ENCODE measurements at regions not wholly inside any gene's neighbourhood (a gene's known extent, or its start where the extent isn't known, plus 50 kb on each side); places are given as distances from the start of the nearest gene placed in this dataset.
A peak's percentile ranks its signal among the peaks of the same experiment; 100 is the strongest.

DNA sequence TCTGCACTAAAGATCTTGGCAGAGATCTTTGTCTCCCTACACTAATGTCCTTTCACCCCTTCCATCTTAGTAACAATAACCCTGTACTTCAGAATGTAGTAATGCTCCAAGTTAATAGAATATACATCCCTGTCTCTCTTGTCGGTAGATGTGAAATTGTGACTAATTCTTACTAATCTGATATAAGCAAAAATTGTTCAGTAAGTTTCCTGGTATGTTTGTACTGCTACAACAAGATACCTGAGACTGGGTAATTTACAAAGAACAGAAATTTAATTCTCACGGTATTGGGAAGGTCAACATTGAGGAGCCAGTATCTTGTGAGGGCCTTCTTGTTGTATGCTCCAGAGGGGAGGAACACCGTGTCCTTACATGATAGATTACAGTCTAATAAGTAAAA, 1686.6 kb upstream of the CDH9 start:
- no peak for DNase-seq (ENCODE audit: low spot score)
- H3K9me3 Mint-ChIP-seq (ENCODE audit: low read depth) = no peaks in the 10 kb centered on the region
- no peak overlapping the region for H3K27ac Mint-ChIP-seq (ENCODE audit: unreplicated experiment)
- TF ChIP-seq, protein P1, sequence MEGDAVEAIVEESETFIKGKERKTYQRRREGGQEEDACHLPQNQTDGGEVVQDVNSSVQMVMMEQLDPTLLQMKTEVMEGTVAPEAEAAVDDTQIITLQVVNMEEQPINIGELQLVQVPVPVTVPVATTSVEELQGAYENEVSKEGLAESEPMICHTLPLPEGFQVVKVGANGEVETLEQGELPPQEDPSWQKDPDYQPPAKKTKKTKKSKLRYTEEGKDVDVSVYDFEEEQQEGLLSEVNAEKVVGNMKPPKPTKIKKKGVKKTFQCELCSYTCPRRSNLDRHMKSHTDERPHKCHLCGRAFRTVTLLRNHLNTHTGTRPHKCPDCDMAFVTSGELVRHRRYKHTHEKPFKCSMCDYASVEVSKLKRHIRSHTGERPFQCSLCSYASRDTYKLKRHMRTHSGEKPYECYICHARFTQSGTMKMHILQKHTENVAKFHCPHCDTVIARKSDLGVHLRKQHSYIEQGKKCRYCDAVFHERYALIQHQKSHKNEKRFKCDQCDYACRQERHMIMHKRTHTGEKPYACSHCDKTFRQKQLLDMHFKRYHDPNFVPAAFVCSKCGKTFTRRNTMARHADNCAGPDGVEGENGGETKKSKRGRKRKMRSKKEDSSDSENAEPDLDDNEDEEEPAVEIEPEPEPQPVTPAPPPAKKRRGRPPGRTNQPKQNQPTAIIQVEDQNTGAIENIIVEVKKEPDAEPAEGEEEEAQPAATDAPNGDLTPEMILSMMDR (IDR thresholded peaks at IDR 0.05) = no peak
- H3K4me1 Mint-ChIP-seq (ENCODE audit: low read depth) = no peaks in the 10 kb centered on the region
- H3K4me3 Mint-ChIP-seq (ENCODE audit: unreplicated experiment) = no peak overlapping the region
- no peaks in the 10 kb centered on the region for H3K36me3 Mint-ChIP-seq (ENCODE audit: low read depth)
- peaks cover 6% of the 10 kb centered on the region for H3K27me3 Mint-ChIP-seq (ENCODE audit: low read depth)

DNA sequence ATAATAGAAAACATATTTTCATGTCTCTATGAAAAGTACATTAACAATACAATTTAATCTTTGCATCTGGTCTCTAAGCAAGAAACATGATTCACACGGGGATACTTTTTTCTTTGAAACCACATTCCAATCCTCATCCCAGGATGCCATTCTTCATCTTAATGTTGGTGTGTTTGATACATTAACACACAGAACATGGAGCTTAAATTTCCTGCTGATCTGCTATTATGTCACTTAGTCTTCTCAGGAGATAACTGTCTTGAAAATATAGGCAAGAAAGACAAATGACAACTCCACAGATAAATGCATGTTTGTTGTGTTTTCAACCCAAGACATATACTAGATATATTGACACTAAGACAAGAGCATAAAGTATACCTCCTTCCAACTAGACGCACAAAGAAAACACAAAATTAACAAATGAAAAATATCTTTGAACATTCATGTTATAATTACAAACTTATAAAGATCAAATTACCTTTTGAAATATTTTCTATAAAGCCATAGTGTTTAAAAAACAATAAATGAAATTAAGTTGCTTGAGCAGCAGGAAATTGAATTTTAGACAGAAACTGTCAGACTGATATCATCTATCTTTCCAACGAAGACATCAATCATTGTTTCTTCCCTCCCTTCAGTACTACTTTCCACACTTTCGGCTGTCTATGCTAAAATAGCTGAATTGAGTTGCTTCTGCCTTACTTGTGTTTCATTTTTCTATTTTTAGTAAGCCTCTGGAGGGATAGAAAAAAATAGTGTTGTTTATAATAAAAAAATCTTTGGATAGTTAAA, 1676.7 kb upstream of the CDH9 start:
- no peak overlapping the region for H3K27ac Mint-ChIP-seq (ENCODE audit: unreplicated experiment)
- no peaks in the 10 kb centered on the region for H3K4me1 Mint-ChIP-seq (ENCODE audit: low read depth)
- TF ChIP-seq, protein P1 (IDR thresholded peaks at IDR 0.05) = no peak
- DNase-seq (ENCODE audit: low spot score) = no peak
- H3K9me3 Mint-ChIP-seq (ENCODE audit: low read depth) = no peaks in the 10 kb centered on the region
- H3K4me3 Mint-ChIP-seq (ENCODE audit: unreplicated experiment) = no peak overlapping the region
- peaks cover 9% of the 10 kb centered on the region for H3K27me3 Mint-ChIP-seq (ENCODE audit: low read depth)
- H3K36me3 Mint-ChIP-seq (ENCODE audit: low read depth) = no peaks in the 10 kb centered on the region

DNA sequence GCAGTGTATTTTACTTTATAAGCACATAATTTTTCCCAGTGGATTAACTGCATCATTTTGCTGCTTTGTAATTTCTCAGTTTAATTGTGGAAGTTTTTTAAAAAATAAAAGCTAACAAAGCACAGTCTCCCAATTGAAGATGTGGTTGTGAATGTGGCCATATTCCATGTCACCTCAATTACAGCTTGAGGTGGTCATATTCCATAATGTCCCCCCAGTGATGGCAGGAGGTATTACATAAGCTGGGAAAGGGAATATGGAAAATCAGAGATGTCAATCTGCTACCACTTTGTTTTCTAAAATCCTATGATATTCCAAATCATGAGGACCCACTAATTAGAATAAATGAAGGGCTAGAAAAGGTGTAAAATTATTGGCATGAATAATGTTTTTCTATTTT, 1672.0 kb upstream of the CDH9 start:
- Mint-ChIP-seq H3K9me3 (ENCODE audit: low read depth) (no peaks in the 10 kb centered on the region), H3K4me1 (ENCODE audit: low read depth) (no peaks in the 10 kb centered on the region), H3K36me3 (ENCODE audit: low read depth) (no peaks in the 10 kb centered on the region), H3K4me3 (ENCODE audit: unreplicated experiment) (no peak overlapping the region), H3K27ac (ENCODE audit: unreplicated experiment) (no peak overlapping the region), H3K27me3 (ENCODE audit: low read depth) (peaks cover 29% of the 10 kb centered on the region)
- no peak for DNase-seq (ENCODE audit: low spot score)
- TF ChIP-seq, protein P1 (IDR thresholded peaks at IDR 0.05) = peak; percentile 35

DNA sequence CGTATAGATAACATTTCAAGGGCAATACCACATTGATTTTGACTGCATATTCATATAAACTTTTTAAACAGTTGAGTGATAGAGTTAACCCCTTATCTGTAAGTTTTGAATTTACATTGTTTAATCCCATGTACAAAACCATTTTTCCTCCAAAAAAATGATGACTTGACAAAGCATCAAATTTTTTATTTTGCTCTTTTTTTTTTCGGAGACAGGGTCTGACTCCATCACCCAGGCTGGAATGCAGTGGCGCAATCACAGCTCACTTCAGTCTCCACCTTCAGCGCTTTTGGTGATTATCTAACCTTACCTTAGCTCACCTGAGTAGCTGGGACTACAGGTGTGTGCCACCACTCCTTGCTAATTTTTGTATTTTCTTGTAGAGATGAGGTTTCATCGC, 1670.1 kb upstream of the CDH9 start:
- no peak for DNase-seq (ENCODE audit: low spot score)
- Mint-ChIP-seq H3K9me3 (ENCODE audit: low read depth) (no peaks in the 10 kb centered on the region), H3K36me3 (ENCODE audit: low read depth) (no peaks in the 10 kb centered on the region)

DNA sequence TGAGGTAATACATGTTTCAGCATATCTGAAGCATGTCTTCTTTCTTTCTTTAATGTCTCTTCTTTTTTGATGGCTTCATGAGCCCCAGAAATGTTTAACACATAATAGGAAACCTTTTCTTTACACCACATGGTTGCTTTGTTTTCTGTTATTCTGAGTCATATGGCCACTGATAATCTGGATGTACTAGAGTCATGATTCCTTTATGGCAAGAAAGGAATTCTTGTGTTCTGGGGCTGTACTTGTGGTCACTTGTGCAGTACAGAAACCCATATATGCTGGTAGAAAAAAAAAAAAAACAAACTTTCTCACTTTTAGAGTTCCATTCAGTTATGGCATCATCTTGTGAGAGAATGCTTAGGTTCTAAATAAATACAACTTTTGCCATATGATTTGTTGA, 1669.3 kb upstream of the CDH9 start:
- H3K4me1 Mint-ChIP-seq (ENCODE audit: low read depth) = no peaks in the 10 kb centered on the region
- TF ChIP-seq, protein P1 (IDR thresholded peaks at IDR 0.05) = no peak
- H3K36me3 Mint-ChIP-seq (ENCODE audit: low read depth) = no peaks in the 10 kb centered on the region
- H3K4me3 Mint-ChIP-seq (ENCODE audit: unreplicated experiment) = no peak overlapping the region
- DNase-seq (ENCODE audit: low spot score) = no peak
- H3K27ac Mint-ChIP-seq (ENCODE audit: unreplicated experiment) = no peak overlapping the region
- no peaks in the 10 kb centered on the region for H3K9me3 Mint-ChIP-seq (ENCODE audit: low read depth)
- peaks cover 25% of the 10 kb centered on the region for H3K27me3 Mint-ChIP-seq (ENCODE audit: low read depth)

More for the DNA sequence above, 1670.1 kb upstream of the CDH9 start:
- Mint-ChIP-seq H3K4me1 (ENCODE audit: low read depth) (no peaks in the 10 kb centered on the region), H3K4me3 (ENCODE audit: unreplicated experiment) (no peak overlapping the region), H3K27ac (ENCODE audit: unreplicated experiment) (no peak overlapping the region), H3K27me3 (ENCODE audit: low read depth) (peaks cover 25% of the 10 kb centered on the region)
- TF ChIP-seq, protein P1 (IDR thresholded peaks at IDR 0.05) = no peak
